ENCODE measurements at regions not wholly inside any gene's neighbourhood (a gene's known extent, or its start where the extent isn't known, plus 50 kb on each side); places are given as distances from the start of the nearest gene placed in this dataset.

DNA sequence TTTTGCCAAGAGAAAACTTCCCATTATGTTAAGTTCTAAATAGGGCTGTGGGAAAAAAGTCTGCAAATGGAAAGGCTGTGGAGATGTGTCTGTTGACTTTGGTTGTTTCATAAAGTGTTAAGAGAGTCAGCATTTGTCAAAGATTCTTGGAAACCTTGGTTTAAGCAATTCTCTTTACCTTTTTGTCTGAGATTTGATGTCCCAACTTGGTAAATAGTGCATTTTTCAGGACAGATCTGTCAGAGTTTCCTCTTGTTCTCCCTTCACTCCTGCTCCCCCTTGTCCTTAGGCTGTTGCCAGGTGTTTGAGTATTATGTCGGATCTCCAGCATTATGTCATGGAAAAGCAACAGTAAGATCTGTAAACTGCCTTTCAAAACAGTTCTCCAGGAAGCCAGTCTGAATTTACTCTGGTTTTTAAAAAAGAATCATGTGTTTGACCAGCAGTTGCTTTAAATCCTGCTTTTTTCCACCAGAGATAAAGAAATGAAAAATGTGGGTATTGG lies 79.1 kb upstream of the ADAMTSL1 start:
- no peak for DNase-seq (ENCODE audit: low spot score)

DNA sequence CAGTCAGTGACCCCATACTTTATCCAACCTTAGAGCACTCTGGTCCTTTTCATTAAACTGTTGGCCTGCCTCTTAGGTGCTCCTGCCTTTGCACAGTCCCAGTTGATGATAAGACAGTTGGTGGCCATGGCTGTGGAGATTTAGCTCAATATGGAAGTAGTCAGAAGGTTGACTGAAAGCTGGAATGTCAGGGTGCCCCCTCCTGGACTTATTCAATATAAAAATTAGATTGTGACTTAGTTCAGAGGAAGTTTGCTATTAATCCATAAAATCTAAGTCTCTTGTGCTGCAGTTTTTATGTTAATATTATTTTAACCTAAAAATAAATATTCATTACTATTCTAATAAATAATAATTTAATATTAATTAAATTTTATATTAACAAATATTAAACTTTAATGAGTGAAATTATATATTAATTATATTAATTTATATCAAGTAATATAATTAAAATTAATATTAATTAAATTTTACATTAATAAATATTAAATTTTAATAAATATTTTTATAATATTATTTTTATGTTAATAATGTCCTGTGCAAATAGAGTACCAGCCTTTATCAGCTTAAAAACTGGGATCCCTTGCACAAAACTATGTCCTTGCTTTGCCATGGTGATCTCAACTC lies 77.7 kb upstream of the ADAMTSL1 start:
- no peak for DNase-seq (ENCODE audit: low spot score)

DNA sequence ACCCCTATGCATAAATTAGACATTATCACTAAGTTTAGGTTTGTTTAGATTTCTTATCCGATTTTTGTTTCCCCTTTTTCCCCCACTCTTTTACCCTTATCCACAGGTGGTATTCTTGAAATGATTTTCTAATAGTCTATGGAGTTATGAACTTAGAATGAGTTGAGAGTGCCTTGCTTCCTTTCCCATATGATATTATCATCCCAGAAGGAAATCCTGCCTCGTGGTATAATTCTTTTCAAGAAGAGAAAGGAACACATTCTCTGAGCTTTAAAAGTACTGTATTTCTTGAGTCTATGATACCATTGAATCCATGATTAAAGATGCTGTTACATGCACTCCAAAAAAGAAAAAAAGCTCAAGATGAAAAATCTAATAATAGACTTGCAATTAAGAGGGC lies 76.9 kb upstream of the ADAMTSL1 start:
- no peak for DNase-seq (ENCODE audit: low spot score)

DNA sequence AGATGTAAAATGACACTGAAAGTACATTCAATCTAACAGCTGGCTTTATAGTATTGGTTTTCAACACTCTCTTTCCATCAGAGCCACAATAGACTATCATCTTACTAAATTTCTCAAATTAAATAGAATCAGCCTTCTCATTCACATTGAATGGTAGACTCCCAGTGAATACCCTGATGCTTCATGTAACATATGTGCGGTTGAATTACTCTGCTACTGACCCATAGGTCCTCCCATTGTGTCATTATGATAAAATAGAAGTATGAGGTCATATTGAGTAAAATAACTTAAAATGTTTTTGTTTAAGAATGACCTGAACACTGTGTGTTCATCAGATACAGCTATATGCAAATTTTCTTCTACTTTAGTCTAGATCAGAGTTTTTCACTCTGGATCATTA lies 75.9 kb upstream of the ADAMTSL1 start:
- no peak for DNase-seq (ENCODE audit: low spot score)

DNA sequence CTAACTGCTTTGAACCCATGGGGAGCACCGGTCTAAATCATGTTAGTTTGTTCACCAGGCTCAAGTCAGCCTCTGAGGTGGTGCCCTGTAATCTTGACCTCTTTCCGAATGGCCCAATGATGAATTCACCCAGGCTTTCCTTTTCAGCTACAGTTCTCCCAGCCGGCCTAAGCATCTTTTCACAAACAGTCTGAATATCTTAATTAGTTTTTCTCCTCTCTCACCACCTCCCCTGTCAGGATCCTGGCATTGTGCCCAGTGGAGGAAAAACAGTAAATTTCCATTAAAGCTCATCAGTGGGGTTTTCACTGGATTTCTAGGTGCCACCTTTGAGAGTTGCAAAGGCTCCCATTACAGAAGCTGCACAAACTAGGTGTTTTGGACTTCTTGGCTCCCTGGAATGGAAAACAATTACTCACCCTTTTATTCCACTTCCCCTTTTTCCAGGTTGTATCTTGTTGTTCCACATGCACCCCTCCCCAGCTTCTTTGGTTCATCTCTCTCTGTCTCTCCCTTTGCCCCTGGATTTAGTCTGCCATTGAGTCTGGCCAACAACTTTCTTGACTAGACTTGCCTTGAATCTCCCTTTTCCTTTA lies 69.4 kb upstream of the ADAMTSL1 start:
- DNase-seq (ENCODE audit: low spot score): no peak

DNA sequence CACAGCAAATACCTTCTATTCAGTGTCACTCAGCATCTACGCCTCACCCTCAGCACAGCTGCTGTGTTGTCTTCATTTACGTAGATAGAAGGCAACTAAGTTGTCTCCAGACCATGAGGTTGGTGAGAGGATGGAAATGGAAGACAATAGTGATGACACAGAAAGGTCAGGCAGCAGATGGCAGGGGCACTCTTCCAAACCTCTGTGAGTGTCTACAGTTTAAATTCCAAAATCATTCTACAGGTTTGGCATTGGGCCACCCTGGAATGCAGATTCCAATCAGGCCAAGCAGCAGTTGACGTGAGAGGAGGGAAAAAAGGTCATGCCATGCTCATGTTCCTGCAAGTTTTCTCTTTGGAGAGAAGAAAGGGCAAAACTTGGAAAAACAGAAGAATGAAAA lies 68.7 kb upstream of the ADAMTSL1 start:
- no peak for DNase-seq (ENCODE audit: low spot score)

DNA sequence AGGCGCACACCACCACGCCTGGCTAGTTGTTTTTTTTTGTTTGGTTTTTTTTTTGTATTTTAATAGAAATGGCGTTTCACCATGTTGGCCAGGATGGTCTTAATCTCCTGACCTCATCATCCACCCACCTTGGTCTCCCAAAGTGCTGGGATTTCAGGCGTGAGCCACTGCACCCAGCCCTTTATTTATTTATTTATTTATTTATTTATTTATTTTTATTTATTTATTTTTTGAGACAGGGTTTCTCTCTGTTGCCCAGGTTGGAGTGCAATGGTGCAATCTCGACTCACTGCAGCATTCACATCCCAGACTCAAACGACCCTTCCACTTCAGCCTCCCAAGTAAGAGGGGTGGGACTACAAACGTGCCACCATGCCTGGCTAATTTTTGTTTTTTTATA lies 63.0 kb upstream of the ADAMTSL1 start:
- no peak for DNase-seq (ENCODE audit: low spot score)

DNA sequence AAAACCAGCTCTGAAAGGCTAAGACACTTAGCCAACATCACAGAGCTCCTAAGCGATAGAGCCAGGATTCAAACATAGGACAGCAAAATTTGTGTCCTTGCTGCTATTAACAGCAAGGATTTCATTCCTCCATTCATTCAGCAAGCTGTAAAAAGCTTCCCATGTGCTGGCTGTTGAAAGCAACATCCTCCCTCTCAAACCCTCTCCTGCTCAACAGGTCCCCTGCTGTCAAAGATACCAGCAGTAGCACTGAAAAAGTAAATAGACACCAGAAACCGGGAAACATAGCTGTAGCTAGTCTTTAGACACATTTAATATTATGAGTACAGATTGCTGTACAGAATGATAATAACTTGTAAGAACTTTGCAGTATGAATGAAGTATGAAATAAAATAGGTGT lies 52.6 kb upstream of the ADAMTSL1 start:
- no peak for DNase-seq (ENCODE audit: low spot score)

DNA sequence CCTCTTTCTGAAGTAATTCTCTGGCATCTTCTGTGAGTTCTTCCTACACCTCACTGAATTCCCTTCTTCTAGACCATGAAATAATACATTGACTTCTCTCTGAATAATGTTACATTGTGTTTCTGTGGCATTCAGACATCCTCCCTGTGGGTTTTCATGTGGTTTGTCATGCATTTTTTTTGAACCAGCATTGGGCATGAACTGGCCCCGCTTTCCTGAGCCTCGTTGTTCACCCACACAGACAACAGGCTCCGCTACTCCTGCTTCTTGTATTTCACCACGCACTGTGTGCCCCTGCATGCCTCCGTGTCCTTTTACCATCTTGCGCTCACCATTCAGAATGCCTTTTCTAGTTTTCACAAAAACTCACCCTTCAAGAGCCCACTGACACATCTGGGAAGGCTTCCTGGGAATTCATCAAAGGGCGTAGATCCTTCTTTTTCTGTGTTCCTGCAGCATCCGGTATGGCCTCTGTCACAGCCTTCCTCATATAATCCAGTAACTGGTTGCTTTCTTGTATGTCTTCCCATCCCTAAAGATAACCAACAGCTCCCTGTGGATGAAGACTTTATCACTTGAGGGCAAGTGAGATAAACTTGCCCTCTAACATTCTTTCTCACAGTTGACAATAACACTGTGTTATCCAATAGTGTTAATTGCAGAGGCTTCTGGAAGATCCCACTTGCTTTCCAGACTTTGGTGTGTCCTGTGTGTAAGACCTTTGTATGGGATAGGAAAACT lies 51.5 kb upstream of the ADAMTSL1 start:
- no peak for DNase-seq (ENCODE audit: low spot score)

DNA sequence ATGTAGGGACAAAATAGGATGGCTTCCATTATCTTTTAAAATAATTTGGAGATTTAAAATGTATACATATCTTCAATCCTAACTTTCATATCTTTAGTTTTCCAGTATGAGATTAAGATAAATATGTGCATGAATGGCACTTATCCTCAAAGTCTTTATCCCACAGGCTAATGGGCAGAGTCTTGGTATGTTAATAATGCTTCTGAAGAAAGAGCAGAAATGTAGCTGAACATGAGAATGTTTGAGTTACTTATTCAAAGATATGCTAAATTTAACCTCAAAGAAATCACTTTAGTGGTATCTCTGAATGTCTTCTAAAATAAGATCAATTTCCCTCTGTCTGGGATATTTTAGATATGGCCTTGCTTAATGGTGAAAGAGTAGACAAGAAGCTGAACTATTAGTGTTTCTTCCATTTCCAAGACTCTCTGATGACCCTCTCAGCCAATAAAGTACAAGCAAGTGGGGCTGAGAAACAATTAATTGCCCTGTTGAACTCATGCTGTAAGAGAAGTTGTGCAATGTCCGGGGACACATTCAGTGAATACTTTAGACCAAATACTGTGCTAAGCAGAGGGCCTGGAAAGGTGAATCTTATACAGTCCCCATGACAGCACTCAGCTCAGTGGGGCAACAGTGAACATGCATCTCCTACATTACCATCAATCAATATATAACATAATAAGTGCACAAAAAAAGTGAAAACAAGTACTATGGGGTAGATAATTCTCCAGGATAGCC lies 50.0 kb upstream of the ADAMTSL1 start:
- no peak for DNase-seq (ENCODE audit: low spot score)
